ENCODE measurements at regions not wholly inside any gene's neighbourhood (a gene's known extent, or its start where the extent isn't known, plus 50 kb on each side); places are given as distances from the start of the nearest gene placed in this dataset.

DNA sequence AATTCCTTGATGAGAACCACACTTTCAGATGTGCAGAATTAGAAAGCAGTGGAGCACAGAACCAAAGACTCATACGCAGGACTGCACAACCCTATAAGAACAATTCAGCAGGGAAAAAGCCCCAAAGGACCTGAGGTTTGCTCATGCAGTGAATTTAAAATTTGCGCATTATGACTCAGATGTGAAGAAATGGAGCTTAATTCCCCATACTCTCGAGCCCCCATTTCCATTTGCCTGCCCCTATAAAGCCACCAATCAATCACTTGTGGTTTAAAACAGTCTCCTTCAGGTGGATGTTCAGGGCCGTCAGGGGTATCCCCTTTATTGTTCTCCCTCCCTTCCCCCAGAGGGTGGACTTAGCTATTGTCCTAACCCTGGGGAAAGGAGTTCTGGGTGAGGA, 221.2 kb downstream of the IGSF11 start:
- no peaks in the 10 kb centered on the region for H3K79me2 ChIP-seq (ENCODE audit: control insufficient read depth, insufficient read depth, low read length, poor library complexity)
- H3K4me1 ChIP-seq (ENCODE audit: control insufficient read depth in 1 of 2, insufficient read depth in 2 of 2, low read length in 2 of 2), result peaks cover 0 to 2% of the 10 kb centered on the region in 2 experiments
- no peak overlapping the region for H3K27ac ChIP-seq (ENCODE audit: low read depth, low read length)
- no peak overlapping the region for H2BK120ac ChIP-seq (ENCODE audit: insufficient read depth, low read length, poor library complexity)
- no peaks in the 10 kb centered on the region for H3K79me1 ChIP-seq (ENCODE audit: low read length)
- H2BK5ac ChIP-seq (ENCODE audit: low read depth, low read length, poor library complexity), result no peak overlapping the region
- H3K14ac ChIP-seq (ENCODE audit: low read length), result no peak overlapping the region
- H3K9ac ChIP-seq (ENCODE audit: low read length), result no peak overlapping the region
- H4K8ac ChIP-seq (ENCODE audit: low read depth, low read length), result no peak overlapping the region
- no CpG with 5 or more reads among the region's 4 CpGs for WGBS (ENCODE audit: extremely low coverage, insufficient coverage, insufficient read length)
- no peak overlapping the region for H2BK12ac ChIP-seq (ENCODE audit: low read length)
- H4K12ac ChIP-seq (ENCODE audit: low read depth, low read length), result no peak overlapping the region
- no peak overlapping the region for H2AK5ac ChIP-seq (ENCODE audit: low read length)
- no peaks in the 10 kb centered on the region for H3K36me3 ChIP-seq (ENCODE audit: control insufficient read depth in 1 of 2, insufficient read depth in 2 of 2, low read length in 2 of 2)
- H3K18ac ChIP-seq (ENCODE audit: low read length), result no peak overlapping the region
- no peaks in the 10 kb centered on the region for H3K9me3 ChIP-seq (ENCODE audit: insufficient read depth, low read depth, low read length)
- no peak overlapping the region for H3K23ac ChIP-seq (ENCODE audit: low read length)
- no peak overlapping the region for H3K4me2 ChIP-seq (ENCODE audit: low read length)
- no peak overlapping the region for H3K4me3 ChIP-seq (ENCODE audit: low read depth, low read length)
- no peaks in the 10 kb centered on the region for H3K27me3 ChIP-seq (ENCODE audit: insufficient read depth, low read length)
- H2AFZ ChIP-seq (ENCODE audit: insufficient read depth, low read length, poor library complexity), result no peak overlapping the region
- no peak overlapping the region for H4K91ac ChIP-seq (ENCODE audit: low read depth, low read length)
- no peak overlapping the region for H3K4ac ChIP-seq (ENCODE audit: low read depth, low read length)
- DNase-seq, result no peak

DNA sequence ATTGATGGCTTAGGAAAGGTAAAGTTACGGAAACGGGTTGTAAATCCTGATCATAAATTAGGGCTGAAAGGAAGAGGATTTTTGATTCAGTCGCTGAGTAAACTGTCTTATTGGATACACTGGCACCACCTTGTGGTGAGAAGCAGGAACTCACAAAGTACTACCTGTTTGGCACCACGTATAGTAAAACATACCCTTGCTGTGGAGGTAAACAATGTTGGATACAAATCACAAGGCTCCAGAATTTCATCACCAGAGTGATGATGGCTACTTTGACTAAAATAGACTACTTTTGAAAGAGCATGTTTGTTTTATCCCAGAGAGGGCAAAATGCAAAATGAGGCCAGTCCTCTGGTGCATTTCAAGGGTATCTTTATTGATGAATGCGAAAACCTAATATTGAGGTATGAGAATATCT, 216.9 kb downstream of the IGSF11 start:
- Histone ChIP-seq H3K14ac (ENCODE audit: low read length) (no peak overlapping the region), H2BK120ac (ENCODE audit: insufficient read depth, low read length, poor library complexity) (no peak overlapping the region), H3K4me2 (ENCODE audit: low read length) (no peak overlapping the region), H3K36me3 (ENCODE audit: control insufficient read depth in 1 of 2, insufficient read depth in 2 of 2, low read length in 2 of 2) (no peaks in the 10 kb centered on the region), H4K12ac (ENCODE audit: low read depth, low read length) (no peak overlapping the region), H3K4me3 (ENCODE audit: low read depth, low read length) (no peak overlapping the region), H3K23ac (ENCODE audit: low read length) (no peak overlapping the region), H3K27ac (ENCODE audit: low read depth, low read length) (no peak overlapping the region), H2AFZ (ENCODE audit: insufficient read depth, low read length, poor library complexity) (no peak overlapping the region), H3K79me2 (ENCODE audit: control insufficient read depth, insufficient read depth, low read length, poor library complexity) (no peaks in the 10 kb centered on the region), H3K79me1 (ENCODE audit: low read length) (no peaks in the 10 kb centered on the region), H3K4ac (ENCODE audit: low read depth, low read length) (no peak overlapping the region), H4K8ac (ENCODE audit: low read depth, low read length) (no peak overlapping the region), H3K9ac (ENCODE audit: low read length) (no peak overlapping the region), H2AK5ac (ENCODE audit: low read length) (no peak overlapping the region), H4K91ac (ENCODE audit: low read depth, low read length) (no peak overlapping the region), H3K18ac (ENCODE audit: low read length) (no peak overlapping the region), H2BK5ac (ENCODE audit: low read depth, low read length, poor library complexity) (no peak overlapping the region), H3K27me3 (ENCODE audit: insufficient read depth, low read length) (no peaks in the 10 kb centered on the region), H3K4me1 (ENCODE audit: control insufficient read depth in 1 of 2, insufficient read depth in 2 of 2, low read length in 2 of 2) (no peaks in the 10 kb centered on the region), H2BK12ac (ENCODE audit: low read length) (no peak overlapping the region), H3K9me3 (ENCODE audit: insufficient read depth, low read depth, low read length) (no peaks in the 10 kb centered on the region)
- peak; percentile 38 to 80 for DNase-seq
- WGBS (ENCODE audit: extremely low coverage, insufficient coverage, insufficient read length), result no CpG with 5 or more reads among the region's 5 CpGs

DNA sequence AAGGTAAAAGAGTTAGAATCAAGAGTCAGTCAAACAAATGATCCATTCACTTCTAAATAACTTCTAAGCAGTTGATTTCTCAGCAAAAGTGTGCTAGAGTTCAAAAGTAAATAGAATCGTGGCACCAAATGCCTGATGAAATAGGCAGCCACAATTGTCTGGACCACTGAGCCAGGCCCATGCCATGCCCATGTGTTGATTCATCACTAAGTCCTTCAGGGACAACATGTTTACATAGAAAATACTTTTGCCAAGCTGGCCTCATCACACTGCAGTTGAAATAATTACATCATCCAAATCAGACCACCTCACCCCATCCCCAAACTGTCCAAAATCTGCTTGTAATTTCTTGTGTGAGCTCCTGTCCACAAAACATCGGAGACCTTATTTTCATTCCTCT, 216.3 kb downstream of the IGSF11 start:
- Histone ChIP-seq H3K9ac (ENCODE audit: low read length) (no peak overlapping the region), H3K36me3 (ENCODE audit: control insufficient read depth in 1 of 2, insufficient read depth in 2 of 2, low read length in 2 of 2) (no peaks in the 10 kb centered on the region), H4K91ac (ENCODE audit: low read depth, low read length) (no peak overlapping the region), H2AK5ac (ENCODE audit: low read length) (no peak overlapping the region), H4K8ac (ENCODE audit: low read depth, low read length) (no peak overlapping the region), H2BK5ac (ENCODE audit: low read depth, low read length, poor library complexity) (no peak overlapping the region), H3K79me2 (ENCODE audit: control insufficient read depth, insufficient read depth, low read length, poor library complexity) (no peaks in the 10 kb centered on the region), H4K12ac (ENCODE audit: low read depth, low read length) (no peak overlapping the region), H3K27me3 (ENCODE audit: insufficient read depth, low read length) (no peaks in the 10 kb centered on the region), H2AFZ (ENCODE audit: insufficient read depth, low read length, poor library complexity) (no peak overlapping the region), H3K27ac (ENCODE audit: low read depth, low read length) (no peak overlapping the region), H3K23ac (ENCODE audit: low read length) (no peak overlapping the region), H3K4me1 (ENCODE audit: control insufficient read depth in 1 of 2, insufficient read depth in 2 of 2, low read length in 2 of 2) (no peaks in the 10 kb centered on the region), H3K4me2 (ENCODE audit: low read length) (no peak overlapping the region), H3K18ac (ENCODE audit: low read length) (no peak overlapping the region), H3K79me1 (ENCODE audit: low read length) (no peaks in the 10 kb centered on the region), H2BK120ac (ENCODE audit: insufficient read depth, low read length, poor library complexity) (no peak overlapping the region), H3K4ac (ENCODE audit: low read depth, low read length) (no peak overlapping the region), H3K14ac (ENCODE audit: low read length) (no peak overlapping the region), H3K9me3 (ENCODE audit: insufficient read depth, low read depth, low read length) (no peaks in the 10 kb centered on the region), H3K4me3 (ENCODE audit: low read depth, low read length) (no peak overlapping the region), H2BK12ac (ENCODE audit: low read length) (no peak overlapping the region)
- no CpG with 5 or more reads among the region's 2 CpGs for WGBS (ENCODE audit: extremely low coverage, insufficient coverage, insufficient read length)
- DNase-seq, result no peak

DNA sequence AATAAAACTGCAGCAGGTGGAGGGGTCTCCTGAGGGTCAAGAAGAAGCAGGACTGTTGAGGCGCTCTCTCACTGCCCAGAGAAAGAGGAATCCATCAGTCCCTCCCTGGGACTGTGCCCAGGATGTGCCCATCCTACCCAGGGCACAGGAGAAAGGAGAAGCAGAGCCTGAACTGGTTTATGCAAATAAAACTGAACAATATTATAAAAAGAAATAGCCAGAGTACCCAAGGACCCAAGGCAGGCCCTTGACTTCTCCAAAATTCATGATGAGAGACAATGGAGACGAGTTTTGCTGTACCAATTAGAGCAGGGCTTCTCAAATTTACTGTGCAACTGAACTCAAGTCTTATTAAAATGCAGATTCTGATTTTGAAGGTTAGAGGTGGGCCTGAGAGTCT, 211.0 kb downstream of the IGSF11 start:
- Histone ChIP-seq H3K4me1 (ENCODE audit: control insufficient read depth in 1 of 2, insufficient read depth in 2 of 2, low read length in 2 of 2) (peaks cover 0 to 1% of the 10 kb centered on the region in 2 experiments), H3K18ac (ENCODE audit: low read length) (no peak overlapping the region), H4K91ac (ENCODE audit: low read depth, low read length) (no peak overlapping the region), H3K79me2 (ENCODE audit: control insufficient read depth, insufficient read depth, low read length, poor library complexity) (no peaks in the 10 kb centered on the region), H2AFZ (ENCODE audit: insufficient read depth, low read length, poor library complexity) (no peak overlapping the region), H2AK5ac (ENCODE audit: low read length) (no peak overlapping the region), H4K8ac (ENCODE audit: low read depth, low read length) (no peak overlapping the region), H3K9me3 (ENCODE audit: insufficient read depth, low read depth, low read length) (no peaks in the 10 kb centered on the region), H3K4me2 (ENCODE audit: low read length) (no peak overlapping the region), H3K27me3 (ENCODE audit: insufficient read depth, low read length) (no peaks in the 10 kb centered on the region), H3K27ac (ENCODE audit: low read depth, low read length) (no peak overlapping the region), H4K12ac (ENCODE audit: low read depth, low read length) (no peak overlapping the region), H3K9ac (ENCODE audit: low read length) (no peak overlapping the region), H2BK120ac (ENCODE audit: insufficient read depth, low read length, poor library complexity) (no peak overlapping the region), H3K14ac (ENCODE audit: low read length) (no peak overlapping the region), H2BK12ac (ENCODE audit: low read length) (no peak overlapping the region), H2BK5ac (ENCODE audit: low read depth, low read length, poor library complexity) (no peak overlapping the region), H3K36me3 (ENCODE audit: control insufficient read depth in 1 of 2, insufficient read depth in 2 of 2, low read length in 2 of 2) (no peaks in the 10 kb centered on the region), H3K23ac (ENCODE audit: low read length) (no peak overlapping the region), H3K79me1 (ENCODE audit: low read length) (no peaks in the 10 kb centered on the region), H3K4me3 (ENCODE audit: low read depth, low read length) (no peak overlapping the region), H3K4ac (ENCODE audit: low read depth, low read length) (no peak overlapping the region)
- WGBS (ENCODE audit: extremely low coverage, insufficient coverage, insufficient read length), result no CpG with 5 or more reads among the region's 2 CpGs
- no peak for DNase-seq

Measured in trophoblast cell (in vitro differentiated cells and primary cell).